ENCODE measurements at regions not wholly inside any gene's neighbourhood (a gene's known extent, or its start where the extent isn't known, plus 50 kb on each side); places are given as distances from the start of the nearest gene placed in this dataset.
"Not testable (repeated sequence)": the region's sequence is repeated elsewhere in the genome, so short reads cannot be mapped to it uniquely, and the experiment has no call there.

DNA sequence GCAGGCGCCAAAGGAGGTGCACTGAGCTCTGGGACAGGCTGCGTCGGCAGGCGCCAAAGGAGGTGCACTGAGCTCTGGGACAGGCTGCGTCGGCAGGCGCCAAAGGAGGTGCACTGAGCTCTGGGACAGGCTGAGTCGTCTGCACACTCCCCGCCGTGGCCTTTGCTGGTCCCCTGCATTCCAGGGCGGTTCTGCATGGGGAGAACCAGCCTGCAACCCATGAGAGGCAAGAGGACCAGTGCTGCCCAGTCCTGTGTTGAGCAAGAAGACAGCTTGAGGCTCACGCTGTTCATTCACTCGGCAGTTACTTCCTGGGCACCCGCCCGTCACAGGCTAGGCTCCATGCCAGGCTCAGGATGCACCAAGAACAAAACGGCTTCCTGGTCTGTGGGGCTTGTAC, 150.6 kb upstream of the SALL3 start:
- TF ChIP-seq POLR2A, CTCF (IDR thresholded peaks at IDR 0.05): not testable (repeated sequence)
